GM21390 (cell line): ENCODE measurements at regions not wholly inside any gene's neighbourhood (a gene's known extent, or its start where the extent isn't known, plus 50 kb on each side); places are given as distances from the start of the nearest gene placed in this dataset.
"Not testable (repeated sequence)": the region's sequence is repeated elsewhere in the genome, so short reads cannot be mapped to it uniquely, and the experiment has no call there.

Source experiments
- ATAC-seq: cut with Tn5 transposase; IDR thresholded peaks from one replicate; pipeline ENCODE4 v1.9.1; 2021; ENCODE audit not compliant: unreplicated experiment

- ATAC-seq, result no peak
These were observed 588.2 kb upstream of the CDH11 start for GRCh38 chr16:65710107-65710506.

GRCh38 chr16:65704866-65705265 lies 583.0 kb upstream of the CDH11 start:
- ATAC-seq, result no peak

GRCh38 chr16:65702707-65703402 lies 581.0 kb upstream of the CDH11 start:
- ATAC-seq, result no peak

- no peak for ATAC-seq
These were observed 578.7 kb upstream of the CDH11 start for GRCh38 chr16:65700596-65700995.

GRCh38 chr16:65698791-65699321 lies 577.0 kb upstream of the CDH11 start:
- no peak for ATAC-seq

- ATAC-seq, result no peak
These were observed 575.7 kb upstream of the CDH11 start for GRCh38 chr16:65697521-65697920.

- ATAC-seq, result no peak
These were observed 575.2 kb upstream of the CDH11 start for GRCh38 chr16:65697065-65697464.

- ATAC-seq, result not testable (repeated sequence)
These were observed 570.0 kb upstream of the CDH11 start for GRCh38 chr16:65691846-65692245.

GRCh38 chr16:65689726-65690125 lies 567.9 kb upstream of the CDH11 start:
- ATAC-seq, result no peak

GRCh38 chr16:65688301-65688700 lies 566.4 kb upstream of the CDH11 start:
- ATAC-seq, result no peak

GRCh38 chr16:65684230-65684629 lies 562.4 kb upstream of the CDH11 start:
- ATAC-seq, result no peak

GRCh38 chr16:65681406-65681805 lies 559.5 kb upstream of the CDH11 start:
- ATAC-seq, result no peak

- ATAC-seq, result no peak
These were observed 557.9 kb upstream of the CDH11 start for GRCh38 chr16:65679785-65680184.

GRCh38 chr16:65675161-65675560 lies 553.3 kb upstream of the CDH11 start:
- ATAC-seq, result no peak

- no peak for ATAC-seq
These were observed 551.1 kb upstream of the CDH11 start for GRCh38 chr16:65672960-65673359.

- no peak for ATAC-seq
These were observed 549.2 kb upstream of the CDH11 start for GRCh38 chr16:65671071-65671470.

GRCh38 chr16:65668064-65668595 lies 546.3 kb upstream of the CDH11 start:
- no peak for ATAC-seq

- no peak for ATAC-seq
These were observed 545.2 kb upstream of the CDH11 start for GRCh38 chr16:65667011-65667578.

- ATAC-seq, result no peak
These were observed 544.5 kb upstream of the CDH11 start for GRCh38 chr16:65666132-65666941.

GRCh38 chr16:65665586-65665985 lies 543.7 kb upstream of the CDH11 start:
- ATAC-seq, result no peak

GRCh38 chr16:65663774-65664173 lies 541.9 kb upstream of the CDH11 start:
- no peak for ATAC-seq

GRCh38 chr16:65662256-65662655 lies 540.4 kb upstream of the CDH11 start:
- ATAC-seq, result no peak
